Skeletal muscle cell (primary cell): ENCODE measurements at regions not wholly inside any gene's neighbourhood (a gene's known extent, or its start where the extent isn't known, plus 50 kb on each side); places are given as distances from the start of the nearest gene placed in this dataset.
"Not testable (repeated sequence)": the region's sequence is repeated elsewhere in the genome, so short reads cannot be mapped to it uniquely, and the experiment has no call there.

Experiments used
- DNase-seq: peaks from one replicate; pipeline ENCODE4 v3.0.0-alpha.2; 2010; ENCODE audit warnings: low read depth
- H3K4me3 ChIP-seq: 2 replicates; pipeline ENCODE4 v1.5.1; 2011; ENCODE audit warnings: low read depth, mild to moderate bottlenecking, control low read depth, low read length, moderate library complexity

GRCh38 chr9:6106711-6107339, 91.4 kb upstream of the RANBP6 start:
- no peak for DNase-seq
- H3K4me3 ChIP-seq, result no peak overlapping the region

- DNase-seq, result no peak
Measured at GRCh38 chr9:6105738-6106137, 90.3 kb upstream of the RANBP6 start.

GRCh38 chr9:6104406-6104805, 89.0 kb upstream of the RANBP6 start:
- DNase-seq, H3K4me3 ChIP-seq: not testable (repeated sequence)

More at GRCh38 chr9:6105738-6106137, 90.3 kb upstream of the RANBP6 start:
- H3K4me3 ChIP-seq, result no peak overlapping the region

- not testable (repeated sequence) for H3K4me3 ChIP-seq
Measured at GRCh38 chr9:6103911-6104310, 88.5 kb upstream of the RANBP6 start.

GRCh38 chr9:6102336-6102987, 87.0 kb upstream of the RANBP6 start:
- not testable (repeated sequence) for DNase-seq, H3K4me3 ChIP-seq

More at GRCh38 chr9:6103911-6104310, 88.5 kb upstream of the RANBP6 start:
- not testable (repeated sequence) for DNase-seq

- not testable (repeated sequence) for H3K4me3 ChIP-seq, DNase-seq
Measured at GRCh38 chr9:6101725-6102124, 86.3 kb upstream of the RANBP6 start.

GRCh38 chr9:6099346-6099745, 83.9 kb upstream of the RANBP6 start:
- not testable (repeated sequence) for DNase-seq, H3K4me3 ChIP-seq

GRCh38 chr9:6098431-6098830, 83.0 kb upstream of the RANBP6 start:
- no peak for DNase-seq
- no peak overlapping the region for H3K4me3 ChIP-seq

GRCh38 chr9:6096821-6097220, 81.4 kb upstream of the RANBP6 start:
- DNase-seq, result no peak

GRCh38 chr9:6090277-6091210, 75.1 kb upstream of the RANBP6 start:
- DNase-seq, result no peak
- no peak overlapping the region for H3K4me3 ChIP-seq

More at GRCh38 chr9:6096821-6097220, 81.4 kb upstream of the RANBP6 start:
- H3K4me3 ChIP-seq, result no peak overlapping the region

GRCh38 chr9:6089300-6089699, 73.9 kb upstream of the RANBP6 start:
- no peak overlapping the region for H3K4me3 ChIP-seq
- no peak for DNase-seq

- no peak overlapping the region for H3K4me3 ChIP-seq
- no peak for DNase-seq
Measured at GRCh38 chr9:6086006-6086655, 70.7 kb upstream of the RANBP6 start.

GRCh38 chr9:6080154-6080716, 64.8 kb upstream of the RANBP6 start:
- peak; percentile 68 for DNase-seq
- peak overlapping the region; percentile 48 for H3K4me3 ChIP-seq

GRCh38 chr9:6079386-6079785, 64.0 kb upstream of the RANBP6 start:
- no peak for DNase-seq
- H3K4me3 ChIP-seq, result peak overlapping the region; percentile 48

- no peak for DNase-seq
- H3K4me3 ChIP-seq, result no peak overlapping the region
Measured at GRCh38 chr9:6078382-6079105, 63.1 kb upstream of the RANBP6 start.

GRCh38 chr9:6076851-6077250, 61.4 kb upstream of the RANBP6 start:
- no peak for DNase-seq
- no peak overlapping the region for H3K4me3 ChIP-seq

- DNase-seq, result no peak
- no peak overlapping the region for H3K4me3 ChIP-seq
Measured at GRCh38 chr9:6073731-6074130, 58.3 kb upstream of the RANBP6 start.

GRCh38 chr9:6072865-6073264, 57.4 kb upstream of the RANBP6 start:
- H3K4me3 ChIP-seq, result no peak overlapping the region
- DNase-seq, result no peak

GRCh38 chr9:6072453-6072852, 57.0 kb upstream of the RANBP6 start:
- no peak for DNase-seq
- H3K4me3 ChIP-seq, result no peak overlapping the region
